ENCODE measurements at regions not wholly inside any gene's neighbourhood (a gene's known extent, or its start where the extent isn't known, plus 50 kb on each side); places are given as distances from the start of the nearest gene placed in this dataset.

DNA sequence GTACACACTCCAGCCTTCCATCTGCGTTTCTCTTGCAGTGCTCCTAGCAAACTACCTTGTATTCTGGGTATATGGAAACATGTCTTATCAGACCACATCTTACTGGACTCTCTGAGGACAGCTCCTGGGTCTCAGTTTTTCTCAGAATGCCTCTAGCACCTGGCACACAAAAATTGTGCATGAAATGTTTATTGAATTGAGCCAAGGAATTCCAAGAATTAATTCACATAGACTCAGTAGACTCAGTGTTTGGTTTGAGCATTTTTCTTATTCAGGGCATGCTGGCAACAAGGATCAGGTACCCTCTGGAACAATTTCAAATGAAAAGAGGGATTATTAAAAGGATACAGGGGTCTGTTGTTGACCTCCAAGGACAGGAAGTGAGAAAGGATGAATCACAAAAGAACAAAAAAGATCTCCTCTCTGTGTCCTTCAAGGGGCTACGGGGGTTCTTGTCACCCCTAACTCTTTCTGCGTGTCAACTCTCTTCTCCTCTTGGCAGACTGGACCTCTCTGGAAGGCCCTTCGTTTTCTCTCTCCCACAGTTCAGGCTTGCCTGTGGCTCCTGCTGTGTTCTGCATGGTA lies 270.0 kb upstream of the HES1 start:
- TF ChIP-seq, protein P1, sequence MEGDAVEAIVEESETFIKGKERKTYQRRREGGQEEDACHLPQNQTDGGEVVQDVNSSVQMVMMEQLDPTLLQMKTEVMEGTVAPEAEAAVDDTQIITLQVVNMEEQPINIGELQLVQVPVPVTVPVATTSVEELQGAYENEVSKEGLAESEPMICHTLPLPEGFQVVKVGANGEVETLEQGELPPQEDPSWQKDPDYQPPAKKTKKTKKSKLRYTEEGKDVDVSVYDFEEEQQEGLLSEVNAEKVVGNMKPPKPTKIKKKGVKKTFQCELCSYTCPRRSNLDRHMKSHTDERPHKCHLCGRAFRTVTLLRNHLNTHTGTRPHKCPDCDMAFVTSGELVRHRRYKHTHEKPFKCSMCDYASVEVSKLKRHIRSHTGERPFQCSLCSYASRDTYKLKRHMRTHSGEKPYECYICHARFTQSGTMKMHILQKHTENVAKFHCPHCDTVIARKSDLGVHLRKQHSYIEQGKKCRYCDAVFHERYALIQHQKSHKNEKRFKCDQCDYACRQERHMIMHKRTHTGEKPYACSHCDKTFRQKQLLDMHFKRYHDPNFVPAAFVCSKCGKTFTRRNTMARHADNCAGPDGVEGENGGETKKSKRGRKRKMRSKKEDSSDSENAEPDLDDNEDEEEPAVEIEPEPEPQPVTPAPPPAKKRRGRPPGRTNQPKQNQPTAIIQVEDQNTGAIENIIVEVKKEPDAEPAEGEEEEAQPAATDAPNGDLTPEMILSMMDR (IDR thresholded peaks at IDR 0.05), result no peak
- TF ChIP-seq POLR2A (IDR thresholded peaks at IDR 0.05), result no peak
